GM12878 (cell line): ENCODE measurements at regions not wholly inside any gene's neighbourhood (a gene's known extent, or its start where the extent isn't known, plus 50 kb on each side); places are given as distances from the start of the nearest gene placed in this dataset.

Experiments
- ATAC-seq: fragments of 200-7000 bp; cut with Tn5 transposase; 3 replicates; pipeline ENCODE4 v1.9.1; 2020; ENCODE audit warnings: mild to moderate bottlenecking, moderate library complexity
- BruUV-seq: library from RNA; stranded (reverse); fragments of 400-500 nt; replicated peaks from 2 replicates; lab custom pipeline; 2021; lab: Mats Ljungman, UMichigan
- CTCF ChIA-PET: fragments of 300-600 bp; sonication (Branson Sonifier 250); formaldehyde crosslinking; extraction: SDS; loops from one replicate; lab custom pipeline; 2021; ENCODE audit warnings: inconsistent platforms; lab: Yijun Ruan, JAX
- POLR2A ChIA-PET: fragments of 350-600 bp; formaldehyde crosslinking; extraction: SDS; loops from one replicate; lab custom pipeline; 2021; ENCODE audit warnings: inconsistent platforms; lab: Charles Lee
- RAD21 ChIA-PET: fragments of 300-600 bp; sonication (Branson Sonifier 250); formaldehyde crosslinking; loops from one replicate; lab custom pipeline; 2023; ENCODE audit warnings: antibody characterized with exemption; ENCODE audit not compliant: unreplicated experiment; lab: Charles Lee
- SMC1A ChIA-PET: fragments of 300-600 bp; sonication (Branson Sonifier 250); formaldehyde crosslinking; loops from one replicate; lab custom pipeline; 2023; ENCODE audit not compliant: unreplicated experiment, uncharacterized antibody; lab: Charles Lee
- DNase-seq: peaks from one replicate; pipeline ENCODE4 v3.0.0-alpha.2; 2011; ENCODE audit warnings: low read depth, low spot score
- FAIRE-seq: peaks from 3 replicates; lab custom pipeline; 2011; peaks lifted over from hg19 to GRCh38; lab: Jason Lieb, UNC
- H2AFZ ChIP-seq: 2 replicates; pipeline ENCODE4 v1.6.0; 2011; ENCODE audit warnings: low read depth, low read length, control low read depth; ENCODE audit not compliant: control insufficient read depth
- H3K27ac ChIP-seq: 2 replicates; pipeline ENCODE4 v1.5.1; 2011; ENCODE audit warnings: control low read depth; ENCODE audit not compliant: control insufficient read depth, insufficient read depth
- H3K27me3 ChIP-seq, 2 experiments: replicated peaks in 1 of 2; 2 replicates each; pipeline versions ENCODE4 v1.6.0 to v1.6.1; 2011; ENCODE audit warnings: low read length in 1 of 2; ENCODE audit not compliant: control insufficient read depth in 2 of 2, insufficient read depth in 2 of 2
- H3K36me3 ChIP-seq, 2 experiments: 2 replicates each; pipeline ENCODE4 v1.5.1; 2011; ENCODE audit warnings: low read length in 1 of 2; ENCODE audit not compliant: control insufficient read depth in 2 of 2, insufficient read depth in 2 of 2
- H3K4me1 ChIP-seq: 2 replicates; pipeline ENCODE4 v1.6.1; 2011; ENCODE audit warnings: mild to moderate bottlenecking, low read length, moderate library complexity, mixed read lengths; ENCODE audit not compliant: control insufficient read depth, insufficient read depth
- H3K4me2 ChIP-seq: 2 replicates; pipeline ENCODE4 v1.6.0; 2011; ENCODE audit warnings: control low read depth; ENCODE audit not compliant: control insufficient read depth, insufficient read depth
- H3K4me3 ChIP-seq: fragments of 200-600 bp; sonication (generic); 2 replicates; pipeline ENCODE4 v1.5.1; 2016
- H3K79me2 ChIP-seq: 2 replicates; pipeline ENCODE4 v1.6.0; 2011; ENCODE audit warnings: low read length; ENCODE audit not compliant: control insufficient read depth, insufficient read depth
- H3K9ac ChIP-seq: 2 replicates; pipeline ENCODE4 v1.8.0; 2011; ENCODE audit warnings: low read length, control low read depth, mixed read lengths; ENCODE audit not compliant: control insufficient read depth, insufficient read depth
- H3K9me3 ChIP-seq: replicated peaks from 3 replicates; pipeline ENCODE4 v1.5.1; 2011; ENCODE audit warnings: mild to moderate bottlenecking, low read length; ENCODE audit not compliant: control insufficient read depth, insufficient read depth
- H4K20me1 ChIP-seq: 2 replicates; pipeline ENCODE4 v1.6.0; 2011; ENCODE audit not compliant: control insufficient read depth, insufficient read depth
- ATF2 ChIP-seq: IDR thresholded peaks from 2 replicates; pipeline ENCODE4 v1.6.1; 2012; ENCODE audit warnings: low read length, inconsistent platforms
- BCL11A ChIP-seq: IDR thresholded peaks from 2 replicates; pipeline ENCODE4 v1.6.1; 2011; ENCODE audit warnings: low read depth, low read length
- GATAD2B ChIP-seq: fragments of 450-650 bp; conservative IDR thresholded peaks from 2 replicates; pipeline ENCODE4 v1.6.1; 2017; ENCODE audit warnings: low read depth, mild to moderate bottlenecking, moderate library complexity
- MTA3 ChIP-seq: IDR thresholded peaks from 2 replicates; pipeline ENCODE4 v1.6.1; 2012; ENCODE audit warnings: low read length, inconsistent platforms, borderline replicate concordance
- RCOR1 ChIP-seq: conservative IDR thresholded peaks from 2 replicates; pipeline ENCODE4 v1.6.1; 2012; ENCODE audit warnings: low read depth, low read length, improper control_type of control experiment
- SUZ12 ChIP-seq: fragments of 200-600 bp; sonication (generic); IDR thresholded peaks from one replicate; pipeline ENCODE4 v1.6.1; 2018; ENCODE audit warnings: antibody characterized with exemption, mild to moderate bottlenecking; ENCODE audit not compliant: unreplicated experiment
- ZBED1 ChIP-seq: IDR thresholded peaks from 2 replicates; pipeline ENCODE4 v1.6.1; 2016; ENCODE audit warnings: borderline replicate concordance
- ZBTB11 ChIP-seq: fragments of 450-650 bp; formaldehyde crosslinking; IDR thresholded peaks from 2 replicates; pipeline ENCODE4 v1.5.0; 2022; ENCODE audit warnings: mild to moderate bottlenecking, missing genetic modification characterization
- ZBTB4 ChIP-seq: fragments of 450-650 bp; formaldehyde crosslinking; IDR thresholded peaks from 2 replicates; pipeline ENCODE4 v1.4.0; 2022; ENCODE audit warnings: mild to moderate bottlenecking, moderate library complexity
- ZBTB40 ChIP-seq: fragments of 450-650 bp; IDR thresholded peaks from 2 replicates; pipeline ENCODE4 v1.6.1; 2016; ENCODE audit warnings: mild to moderate bottlenecking, moderate library complexity, borderline replicate concordance
- ZNF622 ChIP-seq: fragments of 450-650 bp; IDR thresholded peaks from 2 replicates; pipeline ENCODE4 v1.6.1; 2017; ENCODE audit warnings: mild to moderate bottlenecking, inconsistent platforms
- WGBS: methylation state at CpG from one replicate; pipeline ENCODE4 v1.1.6; 2016; ENCODE audit warnings: low lambda C conversion rate; ENCODE audit not compliant: insufficient replicate concordance, insufficient coverage; ENCODE audit errors: missing lambda C conversion rate; 5-methylcytosine and 5-hydroxymethylcytosine counted together
- in situ Hi-C: fragments of 300-500 bp; cut with MboI; formaldehyde crosslinking; loops from 9 replicates; pipeline ENCODE4 v1.14.3; 2018; ENCODE audit warnings: mixed read lengths
- intact Hi-C: fragments of 100-400 bp; cut with micrococcal nuclease; formaldehyde crosslinking; loops from one replicate; pipeline ENCODE4 v1.14.2; 2022; ENCODE audit not compliant: unreplicated experiment

GRCh38 chr6:169008641-169009257 lies 244.9 kb downstream of the THBS2 start (continued):
- no peak for TF ChIP-seq ZBTB11
- TF ChIP-seq ZBED1 = no peak

- Histone ChIP-seq H3K4me1 (no peaks in the 10 kb centered on the region), H3K9me3 (no peaks in the 10 kb centered on the region; the same call in 2 of the 3 replicates), H3K27ac (no peak overlapping the region), H3K79me2 (no peaks in the 10 kb centered on the region), H4K20me1 (no peaks in the 10 kb centered on the region), H3K36me3 (no peaks in the 10 kb centered on the region), H3K27me3 (no peaks in the 10 kb centered on the region), H3K4me3 (no peak overlapping the region), H3K9ac (no peak overlapping the region), H3K4me2 (no peak overlapping the region), H2AFZ (no peak overlapping the region)
- FAIRE-seq = no peak
- no TSS peak for BruUV-seq
- in situ Hi-C loops = no loop called here
- ChIA-PET SMC1A (no interaction called here), POLR2A (no interaction called here), RAD21 (no interaction called here), CTCF (no interaction called here)
- TF ChIP-seq RCOR1 = no peak
- no peak for TF ChIP-seq ZNF622
- TF ChIP-seq ZBTB40 = no peak
- TF ChIP-seq SUZ12 = no peak
- no peak for TF ChIP-seq ZBTB4 (CRISPR knock-in tag)
- TF ChIP-seq BCL11A = no peak
- no peak for TF ChIP-seq ATF2
- TF ChIP-seq GATAD2B = no peak
- TF ChIP-seq MTA3 = no peak
- ATAC-seq = no peak
- DNase-seq = no peak
- intact Hi-C loops = no loop called here
- WGBS = 39% methylated on average over 8 of the region's 8 CpGs
These were observed 248.5 kb downstream of the THBS2 start for GRCh38 chr6:169005166-169005565.
